Mesothelial cell of epicardium (in vitro differentiated cells): ENCODE measurements at regions not wholly inside any gene's neighbourhood (a gene's known extent, or its start where the extent isn't known, plus 50 kb on each side); places are given as distances from the start of the nearest gene placed in this dataset.

ENCODE experiments used
- DNase-seq, 2 experiments: peaks; one replicate each; pipeline ENCODE4 v3.0.0; 2021; ENCODE audit warnings: low spot score in 2 of 2; ENCODE audit not compliant: unreplicated experiment in 2 of 2
- H3K27ac Mint-ChIP-seq: 2 replicates; pipeline ENCODE4 v1.8.0; 2021; ENCODE audit warnings: mixed read lengths
- H3K27me3 Mint-ChIP-seq: 2 replicates; pipeline ENCODE4 v1.8.0; 2021; ENCODE audit warnings: low read depth, mixed read lengths
- H3K36me3 Mint-ChIP-seq: 2 replicates; pipeline ENCODE4 v1.8.0; 2021; ENCODE audit warnings: mixed read lengths
- H3K4me1 Mint-ChIP-seq: 2 replicates; pipeline ENCODE4 v1.8.0; 2021; ENCODE audit warnings: mixed read lengths
- H3K4me3 Mint-ChIP-seq: 2 replicates; pipeline ENCODE4 v1.8.0; 2021; ENCODE audit warnings: mild to moderate bottlenecking, moderate library complexity, mixed read lengths
- H3K9me3 Mint-ChIP-seq: 2 replicates; pipeline ENCODE4 v1.8.0; 2021; ENCODE audit warnings: mixed read lengths
- TF ChIP-seq, protein P1 (sequence below): fragments of 200-600 bp; sonication (generic); IDR thresholded peaks from one replicate; pipeline ENCODE4 v1.5.0; 2021; ENCODE audit warnings: antibody characterized with exemption; ENCODE audit not compliant: unreplicated experiment

DNA sequence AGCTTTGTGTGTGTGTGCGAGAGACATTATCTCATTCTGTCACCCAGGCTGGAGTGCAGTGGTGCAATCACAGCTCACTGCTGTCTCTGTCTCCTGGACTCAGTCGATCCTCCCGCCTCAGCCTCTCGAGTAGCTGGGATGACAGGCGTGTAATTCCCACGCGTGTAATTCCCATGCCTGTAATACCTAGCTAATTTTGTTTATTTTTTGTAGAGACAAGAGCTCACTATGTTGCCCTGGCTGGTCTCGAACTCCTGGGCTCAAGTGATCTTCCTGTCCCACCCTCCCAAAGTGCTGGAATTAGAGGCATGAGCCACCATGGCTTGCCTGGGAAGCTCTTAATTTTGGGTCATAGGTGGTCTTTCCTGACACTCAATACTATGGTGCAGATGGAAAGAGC, 205.3 kb upstream of the TNRC6C start:
- TF ChIP-seq, protein P1, sequence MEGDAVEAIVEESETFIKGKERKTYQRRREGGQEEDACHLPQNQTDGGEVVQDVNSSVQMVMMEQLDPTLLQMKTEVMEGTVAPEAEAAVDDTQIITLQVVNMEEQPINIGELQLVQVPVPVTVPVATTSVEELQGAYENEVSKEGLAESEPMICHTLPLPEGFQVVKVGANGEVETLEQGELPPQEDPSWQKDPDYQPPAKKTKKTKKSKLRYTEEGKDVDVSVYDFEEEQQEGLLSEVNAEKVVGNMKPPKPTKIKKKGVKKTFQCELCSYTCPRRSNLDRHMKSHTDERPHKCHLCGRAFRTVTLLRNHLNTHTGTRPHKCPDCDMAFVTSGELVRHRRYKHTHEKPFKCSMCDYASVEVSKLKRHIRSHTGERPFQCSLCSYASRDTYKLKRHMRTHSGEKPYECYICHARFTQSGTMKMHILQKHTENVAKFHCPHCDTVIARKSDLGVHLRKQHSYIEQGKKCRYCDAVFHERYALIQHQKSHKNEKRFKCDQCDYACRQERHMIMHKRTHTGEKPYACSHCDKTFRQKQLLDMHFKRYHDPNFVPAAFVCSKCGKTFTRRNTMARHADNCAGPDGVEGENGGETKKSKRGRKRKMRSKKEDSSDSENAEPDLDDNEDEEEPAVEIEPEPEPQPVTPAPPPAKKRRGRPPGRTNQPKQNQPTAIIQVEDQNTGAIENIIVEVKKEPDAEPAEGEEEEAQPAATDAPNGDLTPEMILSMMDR = no peak
- Mint-ChIP-seq H3K4me1 (peaks cover 5% of the 10 kb centered on the region), H3K9me3 (peaks cover 7% of the 10 kb centered on the region), H3K36me3 (no peaks in the 10 kb centered on the region), H3K27ac (no peak overlapping the region), H3K27me3 (peaks cover 11% of the 10 kb centered on the region), H3K4me3 (no peak overlapping the region)
- DNase-seq = no peak

DNA sequence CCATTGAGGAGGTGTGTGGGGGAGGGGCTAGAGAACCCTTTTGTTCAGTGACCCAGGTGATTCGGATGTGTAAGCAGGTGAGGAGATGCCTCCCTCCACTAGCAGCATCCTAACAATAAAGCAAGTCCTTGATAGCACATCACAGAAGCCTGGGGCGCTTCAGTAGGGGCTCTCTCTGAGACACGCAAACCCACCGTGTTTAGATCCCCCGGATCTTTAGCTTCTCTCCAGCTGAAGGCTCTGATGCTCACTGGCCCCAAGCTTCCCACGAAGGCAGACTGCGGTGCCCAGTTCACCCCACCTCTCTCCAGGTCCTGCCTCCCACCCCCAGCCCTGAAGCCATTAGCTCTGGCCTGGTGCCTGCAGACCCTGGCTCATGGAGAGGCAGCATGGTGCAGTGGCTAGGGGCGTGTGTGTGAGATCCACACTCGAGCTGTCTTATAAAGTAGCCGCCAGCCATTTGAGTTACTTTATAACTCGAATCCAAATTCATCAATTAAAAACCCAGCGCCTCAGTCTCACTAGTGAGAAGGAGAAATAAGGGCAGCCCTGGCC, 204.7 kb upstream of the TNRC6C start:
- Mint-ChIP-seq H3K4me3 (no peak overlapping the region), H3K9me3 (peaks cover 7% of the 10 kb centered on the region), H3K27me3 (peaks cover 12% of the 10 kb centered on the region), H3K4me1 (peaks cover 4% of the 10 kb centered on the region), H3K27ac (no peak overlapping the region), H3K36me3 (no peaks in the 10 kb centered on the region)
- TF ChIP-seq, protein P1 = no peak
- no peak for DNase-seq

GRCh38 chr17:77754956-77755355, 203.5 kb upstream of the TNRC6C start:
- no peak for DNase-seq
- H3K4me3 Mint-ChIP-seq = no peak overlapping the region
- H3K4me1 Mint-ChIP-seq = peaks cover 4% of the 10 kb centered on the region
- no peak overlapping the region for H3K27ac Mint-ChIP-seq
- H3K9me3 Mint-ChIP-seq = peaks cover 7% of the 10 kb centered on the region
- TF ChIP-seq, protein P1 = no peak
- peaks cover 12% of the 10 kb centered on the region for H3K27me3 Mint-ChIP-seq
- no peaks in the 10 kb centered on the region for H3K36me3 Mint-ChIP-seq

- Mint-ChIP-seq H3K4me3 (no peak overlapping the region), H3K36me3 (no peaks in the 10 kb centered on the region), H3K27me3 (peaks cover 12% of the 10 kb centered on the region), H3K4me1 (peaks cover 4% of the 10 kb centered on the region), H3K9me3 (peaks cover 7% of the 10 kb centered on the region), H3K27ac (no peak overlapping the region)
- DNase-seq = no peak
- TF ChIP-seq, protein P1 = no peak
These were observed 203.0 kb upstream of the TNRC6C start for GRCh38 chr17:77755410-77755963.

DNA sequence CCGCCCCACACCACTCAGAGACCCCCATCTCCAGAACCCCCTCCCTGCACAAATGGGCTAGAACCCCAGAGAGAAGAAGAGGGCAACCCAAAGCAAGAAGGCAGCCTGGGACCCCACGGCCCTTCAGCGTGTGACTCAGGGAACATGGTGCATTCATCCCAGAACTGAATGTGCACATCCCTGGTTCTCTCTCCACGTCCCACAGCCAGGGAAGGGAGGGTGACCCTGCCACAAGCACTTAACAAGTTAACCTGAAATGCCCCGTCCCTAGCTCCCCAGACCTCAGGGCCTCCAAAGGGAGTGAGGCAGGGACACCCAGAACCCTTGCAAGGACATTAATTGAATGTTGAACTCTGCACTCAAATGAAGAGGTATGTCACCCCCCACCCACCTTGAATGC, 202.5 kb upstream of the TNRC6C start:
- no peak overlapping the region for H3K4me3 Mint-ChIP-seq
- H3K9me3 Mint-ChIP-seq = peaks cover 7% of the 10 kb centered on the region
- H3K4me1 Mint-ChIP-seq = peaks cover 4% of the 10 kb centered on the region
- H3K27ac Mint-ChIP-seq = no peak overlapping the region
- TF ChIP-seq, protein P1 = no peak
- DNase-seq = no peak
- H3K27me3 Mint-ChIP-seq = peaks cover 12% of the 10 kb centered on the region
- no peaks in the 10 kb centered on the region for H3K36me3 Mint-ChIP-seq
